ENCODE measurements at regions not wholly inside any gene's neighbourhood (a gene's known extent, or its start where the extent isn't known, plus 50 kb on each side); places are given as distances from the start of the nearest gene placed in this dataset.
"Not testable (repeated sequence)": the region's sequence is repeated elsewhere in the genome, so short reads cannot be mapped to it uniquely, and the experiment has no call there.

DNA sequence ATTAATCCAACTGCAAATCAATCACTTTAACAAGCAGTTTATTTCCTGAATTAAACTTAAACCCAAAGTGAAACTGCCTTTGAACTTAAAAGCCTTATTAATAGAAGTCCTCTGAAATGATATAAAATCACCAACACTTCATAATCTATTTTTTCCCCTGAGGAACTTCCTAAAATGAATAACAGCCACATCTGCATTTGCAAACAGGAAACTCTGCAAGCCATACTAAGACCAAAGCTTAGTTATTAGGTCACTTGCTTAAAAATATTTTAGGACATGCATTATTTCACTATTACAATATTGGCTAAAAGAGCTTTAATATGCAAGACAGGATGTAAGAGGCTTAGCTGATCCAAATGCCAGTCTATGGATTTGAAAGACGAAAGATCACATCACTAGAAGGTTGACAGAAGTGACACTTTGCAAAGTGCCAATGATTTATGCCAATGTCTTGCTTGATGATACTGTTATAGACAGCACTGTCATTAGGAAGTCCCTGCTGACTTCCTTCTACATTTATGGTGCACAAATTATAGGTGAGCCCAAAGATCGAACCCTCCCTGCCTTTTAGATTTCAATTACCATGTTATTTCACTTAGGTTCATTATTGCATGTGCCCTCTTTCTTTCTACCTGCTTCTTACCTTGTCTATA lies 99.9 kb upstream of the SKAP2 start:
- DNase-seq (no peak), ATAC-seq (no peak)
- intact Hi-C loops (cut with DNase I, micrococcal nuclease) = no loop called here

DNA sequence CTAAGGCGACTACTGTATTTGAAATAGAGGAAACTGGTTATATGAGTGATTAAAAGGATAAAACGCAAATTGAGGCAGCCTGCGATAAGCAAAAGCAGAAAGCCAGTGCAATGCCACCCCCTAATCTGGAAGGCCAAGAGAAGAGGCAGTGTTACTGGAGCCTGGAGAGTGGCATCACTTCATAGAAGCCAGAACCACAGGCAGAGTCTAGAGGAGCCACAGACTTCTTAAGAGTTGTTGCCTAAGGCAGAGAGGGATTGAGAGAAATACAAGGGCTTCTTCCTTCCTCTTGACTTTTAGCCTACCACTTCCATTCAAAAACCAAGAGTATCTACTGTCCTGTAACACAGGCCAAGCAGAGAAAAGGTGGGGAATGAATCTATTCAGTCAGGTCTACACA lies 94.9 kb upstream of the SKAP2 start:
- ATAC-seq (no peak), DNase-seq (no peak)
- intact Hi-C loops (cut with DNase I, micrococcal nuclease) = no loop called here

DNA sequence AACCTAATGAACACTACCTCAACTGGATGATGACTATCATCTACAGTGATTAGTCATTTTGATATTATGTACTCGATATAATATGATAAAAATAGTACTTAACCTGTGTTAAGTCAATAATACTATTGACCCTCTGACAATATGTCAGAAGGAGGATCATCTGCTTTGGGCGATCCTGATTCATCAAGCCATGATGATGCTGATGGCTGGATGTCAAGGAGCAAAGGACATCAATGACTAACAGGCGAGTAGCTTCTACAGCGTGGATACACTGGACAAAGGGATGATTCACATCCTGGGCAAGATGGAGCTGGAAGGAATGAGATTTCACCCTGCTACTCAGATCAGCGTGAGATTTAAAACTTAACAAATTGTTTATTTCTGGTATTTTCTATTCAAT lies 94.4 kb upstream of the SKAP2 start:
- intact Hi-C loops (cut with DNase I, micrococcal nuclease) = no loop called here

DNA sequence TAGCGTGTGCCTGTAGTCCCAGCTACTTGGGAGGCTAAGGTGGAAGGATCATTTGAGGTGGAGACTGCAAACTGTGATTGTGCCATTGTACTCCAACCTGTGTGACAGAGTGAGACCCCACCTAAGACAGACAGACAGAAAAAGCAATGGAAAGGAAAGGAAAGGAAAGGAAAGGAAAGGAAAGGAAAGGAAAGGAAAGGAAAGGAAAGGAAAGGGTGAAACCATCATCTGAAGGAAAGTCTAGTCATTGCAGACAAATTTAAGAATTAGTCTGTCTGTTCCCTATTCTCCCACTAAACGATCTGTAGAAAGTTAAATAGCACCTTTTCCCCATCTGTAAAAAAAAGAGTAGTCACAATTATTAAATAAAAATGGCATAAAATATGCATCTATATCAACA lies 91.1 kb upstream of the SKAP2 start:
- no peak for DNase-seq
- intact Hi-C loops (cut with DNase I, micrococcal nuclease) = no loop called here
- no peak for ATAC-seq

More for the DNA sequence above, 94.4 kb upstream of the SKAP2 start:
- ATAC-seq = no peak
- no peak for DNase-seq

DNA sequence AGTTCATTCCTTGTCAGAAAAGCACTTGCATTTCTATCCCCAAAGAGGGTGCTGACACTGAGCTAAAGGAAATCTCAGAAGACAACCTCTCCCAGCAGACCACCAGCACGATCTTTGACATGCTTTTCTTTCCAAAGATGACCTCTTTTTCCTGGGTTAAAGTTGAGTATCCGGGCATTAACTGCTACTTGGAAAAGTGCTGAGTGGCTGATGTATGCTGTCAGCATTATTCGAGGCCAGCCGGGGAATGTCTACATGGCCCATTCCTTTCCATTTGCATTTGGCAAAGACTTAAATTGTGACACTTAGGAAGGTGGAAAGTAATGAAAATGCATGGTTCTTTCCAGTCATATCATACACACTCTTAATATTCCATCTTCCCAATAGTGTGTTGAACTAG lies 90.6 kb upstream of the SKAP2 start:
- ATAC-seq (no peak), DNase-seq (no peak)
- intact Hi-C loops (cut with DNase I, micrococcal nuclease) = no loop called here

DNA sequence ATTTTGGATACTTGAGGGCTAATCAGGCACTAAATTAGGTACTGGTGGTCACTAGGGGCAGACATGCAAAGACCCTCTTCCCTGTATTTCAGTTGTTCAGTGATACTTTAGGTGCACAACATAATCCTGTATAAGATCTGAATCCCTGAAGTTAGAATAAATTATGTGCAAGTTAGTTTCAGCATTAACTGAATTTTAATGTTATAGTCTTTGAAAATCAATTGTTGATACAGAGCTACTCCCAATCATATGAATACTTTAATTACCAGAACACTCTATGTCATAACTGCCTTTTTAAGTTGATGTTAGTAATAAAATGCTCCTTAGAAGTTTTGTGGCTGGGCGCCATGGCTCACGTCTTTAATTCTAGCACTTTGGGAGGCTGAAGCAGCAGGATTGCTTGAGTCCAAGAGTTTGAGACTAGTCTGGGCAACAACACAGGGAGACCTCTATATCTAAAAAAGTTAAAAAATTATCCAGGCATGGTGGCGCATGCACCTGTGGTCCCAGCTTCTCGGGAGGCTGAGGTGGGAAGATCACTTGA lies 87.1 kb upstream of the SKAP2 start:
- no peak for ATAC-seq
- no peak for DNase-seq
- intact Hi-C loops (cut with DNase I, micrococcal nuclease) = no loop called here

DNA sequence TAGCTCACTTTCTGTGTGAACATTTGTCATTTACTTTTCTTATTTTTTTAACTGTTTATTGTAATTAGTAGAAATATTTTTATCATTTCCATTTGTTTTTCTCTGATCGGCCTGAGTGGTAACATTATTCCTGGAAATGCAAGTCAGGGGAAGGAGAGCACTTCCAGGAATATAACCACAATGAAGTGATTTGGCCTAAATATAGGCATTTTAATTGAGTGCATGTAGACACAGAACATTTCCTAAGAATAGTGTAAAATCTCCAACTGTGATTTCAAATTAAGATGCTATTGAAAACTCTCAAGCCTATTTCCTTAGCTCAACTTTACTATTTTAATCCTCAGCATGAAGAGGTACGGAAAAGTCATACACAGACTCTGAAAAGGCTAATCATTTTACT lies 86.5 kb upstream of the SKAP2 start:
- ATAC-seq = no peak

DNA sequence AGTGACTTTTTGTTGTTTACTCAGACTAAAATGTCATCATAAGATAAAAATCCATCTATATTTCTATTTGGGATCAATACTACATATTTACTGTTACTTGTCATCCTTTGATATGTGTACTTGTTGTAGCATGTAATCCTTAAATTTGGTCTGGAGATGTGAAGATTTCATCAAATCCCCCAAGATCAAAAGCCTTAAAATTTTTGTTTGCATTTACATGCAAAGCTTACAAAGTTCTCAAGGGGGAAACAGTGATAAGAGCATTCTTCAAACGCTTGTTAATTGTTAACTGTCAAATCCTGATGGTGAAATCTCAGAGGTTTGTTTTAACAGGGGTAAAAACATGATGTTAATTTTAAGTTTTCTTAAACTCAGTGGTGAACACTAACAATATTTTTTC lies 84.9 kb upstream of the SKAP2 start:
- DNase-seq (no peak), ATAC-seq (no peak)
- intact Hi-C loops (cut with DNase I, micrococcal nuclease) = no loop called here

More for the DNA sequence above, 86.5 kb upstream of the SKAP2 start:
- no peak for DNase-seq
- intact Hi-C loops (cut with DNase I, micrococcal nuclease) = no loop called here

DNA sequence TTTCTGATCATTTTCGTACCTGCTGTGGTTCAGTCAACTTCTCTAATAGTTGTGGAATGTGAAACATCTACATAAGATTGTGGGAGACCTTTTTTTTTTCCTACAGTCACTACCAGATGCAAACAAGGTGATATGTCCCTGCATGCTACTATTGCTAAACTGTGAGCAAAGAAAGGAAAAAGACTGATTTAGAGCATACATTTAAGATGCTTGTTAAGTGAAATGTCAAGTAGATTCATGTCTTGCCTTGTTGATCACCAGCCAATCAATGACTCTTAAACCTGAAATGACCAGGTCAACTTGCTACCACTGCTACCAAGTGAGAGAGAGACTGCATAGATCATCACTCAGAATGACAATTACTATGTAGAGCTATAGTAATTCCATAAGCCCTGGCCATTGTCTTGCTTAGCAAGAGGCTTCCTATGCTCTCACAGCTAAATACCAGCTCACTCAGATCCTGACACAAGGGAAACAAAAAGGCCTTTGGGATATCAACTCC lies 84.3 kb upstream of the SKAP2 start:
- intact Hi-C loops (cut with DNase I, micrococcal nuclease) = no loop called here
- DNase-seq = no peak
- ATAC-seq = no peak

DNA sequence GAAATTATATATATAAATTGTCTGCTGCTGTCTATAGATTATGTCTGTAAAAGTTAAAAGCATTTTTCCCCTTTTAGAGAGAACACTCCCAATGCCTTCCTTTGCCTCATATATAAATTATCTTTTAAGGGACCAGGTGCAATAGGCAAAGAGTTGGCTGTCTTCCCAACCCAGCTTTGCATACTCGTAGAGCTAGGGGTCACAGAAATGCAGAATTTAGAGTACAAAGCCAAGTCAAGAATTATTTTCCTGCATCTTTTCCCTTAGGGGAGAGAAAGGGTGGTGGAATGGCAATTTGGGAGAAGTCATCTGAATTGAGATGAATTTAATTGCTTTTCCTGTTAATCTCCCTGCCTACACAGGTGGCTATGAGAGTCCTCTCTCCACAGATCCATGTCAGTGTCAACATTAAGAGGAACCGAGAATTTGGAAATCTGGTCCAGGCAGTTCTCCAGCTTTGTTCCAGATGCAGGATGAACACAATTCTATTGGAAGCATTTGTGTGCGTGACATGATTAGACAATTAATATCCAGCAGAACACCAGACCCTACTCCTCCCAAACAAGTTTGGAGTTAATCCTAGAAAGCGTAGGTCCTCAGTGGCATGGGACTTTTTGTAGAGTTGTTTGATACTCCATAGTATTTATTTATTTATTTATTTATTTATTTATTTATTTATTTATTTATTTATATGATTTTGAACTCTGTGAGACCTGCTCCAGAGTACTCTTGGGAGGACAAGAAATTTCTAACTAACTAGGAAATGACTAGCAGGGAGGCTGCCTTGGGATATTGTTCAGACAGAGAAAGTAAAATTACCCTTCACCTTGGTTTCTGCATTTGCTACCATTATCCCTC lies 80.3 kb upstream of the SKAP2 start:
- intact Hi-C loops (cut with DNase I, micrococcal nuclease) = no loop called here
- no peak for DNase-seq
- ATAC-seq = no peak

DNA sequence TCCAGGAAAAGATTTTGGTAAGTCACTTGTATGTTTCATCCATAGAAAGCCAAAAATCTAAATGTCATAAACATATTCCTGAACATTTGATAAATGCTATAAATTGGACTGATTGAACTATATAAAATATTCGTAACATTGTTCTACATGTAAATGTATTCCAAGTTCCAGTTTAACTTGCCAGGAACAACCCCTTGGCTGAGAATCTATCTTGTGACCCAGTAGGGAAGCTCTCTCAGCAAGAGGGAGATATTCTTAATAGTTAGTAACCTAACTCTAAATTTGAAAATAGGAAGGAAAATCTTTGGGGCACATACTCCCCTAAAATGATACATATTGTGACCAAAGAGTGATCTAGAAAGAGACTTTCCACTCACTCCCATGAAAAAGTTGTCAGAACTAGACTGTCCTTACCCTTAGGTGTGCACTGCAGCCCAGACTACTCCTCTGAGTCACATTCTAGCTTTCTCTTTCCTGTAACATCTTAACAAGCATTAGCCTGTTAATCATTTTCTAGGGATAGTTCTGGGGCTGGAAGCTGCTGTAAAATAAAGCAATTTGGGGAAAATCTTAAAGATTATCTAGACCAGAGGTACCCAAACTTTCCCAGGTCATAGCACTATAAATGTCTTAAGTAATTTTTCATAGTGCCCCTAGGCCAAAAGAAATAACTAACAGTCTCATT lies 73.7 kb upstream of the SKAP2 start:
- ATAC-seq (peak; percentile 64), DNase-seq (no peak)
- intact Hi-C loops (cut with DNase I, micrococcal nuclease) = no loop called here

DNA sequence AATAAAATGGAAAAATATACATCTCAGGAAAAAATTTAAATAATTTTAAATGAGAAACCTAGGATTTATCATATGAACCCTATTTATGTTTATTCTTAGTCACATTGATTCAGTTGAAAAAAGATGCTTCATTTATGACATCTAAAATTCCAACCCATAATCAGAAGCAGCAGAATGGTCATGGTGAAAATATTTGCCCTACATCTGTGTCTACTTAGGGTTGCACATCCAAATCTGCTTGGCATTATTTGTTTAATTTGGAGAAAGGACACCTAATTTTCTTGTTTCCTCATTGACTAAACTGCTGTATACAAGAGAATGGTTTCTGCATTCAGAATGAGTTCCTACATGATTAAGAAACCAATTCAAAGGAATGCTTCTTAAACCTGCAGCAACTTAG lies 72.9 kb upstream of the SKAP2 start:
- intact Hi-C loops (cut with DNase I, micrococcal nuclease) = no loop called here
- ATAC-seq (no peak), DNase-seq (no peak)

DNA sequence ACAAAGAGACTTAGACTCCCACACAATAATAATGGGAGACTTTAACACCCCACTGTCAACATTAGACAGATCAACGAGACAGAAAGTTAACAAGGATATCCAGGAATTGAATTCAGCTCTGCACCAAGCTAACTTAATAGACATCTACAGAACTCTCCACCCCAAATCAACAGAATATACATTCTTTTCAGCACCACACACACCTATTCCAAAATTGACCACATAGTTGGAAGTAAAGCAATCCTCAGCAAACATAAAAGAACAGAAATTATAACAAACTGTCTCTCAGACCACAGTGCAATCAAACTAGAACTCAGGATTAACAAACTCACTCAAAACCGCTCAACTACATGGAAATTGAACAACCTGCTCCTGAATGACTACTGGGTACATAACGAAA lies 68.2 kb upstream of the SKAP2 start:
- intact Hi-C loops (cut with DNase I, micrococcal nuclease); DNase-seq; ATAC-seq: not testable (repeated sequence)

DNA sequence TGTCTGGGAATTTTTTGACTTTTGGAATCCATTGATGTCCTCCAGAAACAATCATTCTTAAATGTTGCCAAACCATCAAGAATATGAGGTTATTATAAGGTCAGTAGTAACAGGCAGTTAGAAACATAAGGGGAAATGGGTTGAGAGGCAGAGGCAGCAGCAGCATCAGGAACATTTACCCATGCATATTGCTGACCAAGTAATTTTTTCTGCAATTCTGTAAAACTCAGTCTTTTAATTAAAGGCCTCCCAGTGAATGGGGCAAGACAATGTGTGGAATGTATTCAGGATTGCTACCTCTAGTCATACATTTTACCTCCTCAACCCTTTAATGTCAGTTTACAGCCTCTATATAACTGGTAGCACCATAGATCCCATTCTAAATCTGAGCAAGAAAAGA lies 66.5 kb upstream of the SKAP2 start:
- intact Hi-C loops (cut with DNase I, micrococcal nuclease) = no loop called here
- no peak for DNase-seq
- no peak for ATAC-seq

DNA sequence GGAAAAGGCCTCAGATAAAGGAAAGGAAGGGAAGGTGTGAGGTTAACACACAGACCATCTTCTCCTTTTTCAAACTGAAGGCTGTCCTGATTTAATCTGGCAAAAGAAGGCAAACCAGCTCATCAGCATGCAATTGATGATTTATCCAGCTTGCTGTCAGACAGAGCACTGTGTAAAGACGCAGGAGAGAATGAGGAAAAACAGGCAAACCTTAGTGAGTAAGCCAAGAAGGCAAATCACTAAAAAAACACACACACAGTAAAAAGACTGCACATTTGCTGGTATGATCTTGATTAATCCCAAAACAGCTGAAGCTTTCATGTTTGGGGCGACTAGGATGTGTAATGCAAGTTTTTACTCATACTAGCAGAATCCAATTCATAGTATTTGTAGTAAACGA lies 65.8 kb upstream of the SKAP2 start:
- intact Hi-C loops (cut with DNase I, micrococcal nuclease) = no loop called here
- DNase-seq = no peak
- ATAC-seq = no peak

DNA sequence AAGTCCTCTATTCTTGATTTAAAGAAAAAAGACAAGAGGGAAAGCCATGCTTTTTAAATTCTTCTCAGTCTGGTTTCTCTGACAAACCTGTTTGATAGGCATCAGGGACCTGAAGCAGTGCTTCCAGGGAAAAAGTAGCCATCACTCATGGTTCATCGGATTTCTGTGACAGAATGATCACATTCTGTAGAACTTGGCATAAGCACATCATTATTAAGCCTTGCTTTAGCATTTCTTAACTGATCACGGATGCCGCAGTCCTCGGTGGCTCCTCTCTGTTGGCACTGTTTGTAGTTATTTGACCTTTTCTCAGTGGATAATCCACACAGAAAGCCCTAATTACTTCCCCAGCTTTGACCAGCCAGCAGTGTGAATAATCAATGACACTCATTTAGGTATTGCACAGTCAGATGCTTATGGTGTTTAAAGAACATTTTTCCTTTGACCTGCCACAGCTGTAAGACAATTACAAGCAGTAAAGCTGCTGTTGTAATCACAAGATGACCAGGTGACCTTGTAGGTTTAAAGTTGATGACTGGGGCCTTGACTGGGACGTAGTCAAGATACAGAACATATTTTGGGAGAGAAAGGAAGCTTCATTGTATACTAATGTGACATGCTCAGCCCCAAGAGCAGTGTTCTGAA lies 64.4 kb upstream of the SKAP2 start:
- DNase-seq = no peak
- intact Hi-C loops (cut with DNase I, micrococcal nuclease) = no loop called here
- ATAC-seq = no peak

DNA sequence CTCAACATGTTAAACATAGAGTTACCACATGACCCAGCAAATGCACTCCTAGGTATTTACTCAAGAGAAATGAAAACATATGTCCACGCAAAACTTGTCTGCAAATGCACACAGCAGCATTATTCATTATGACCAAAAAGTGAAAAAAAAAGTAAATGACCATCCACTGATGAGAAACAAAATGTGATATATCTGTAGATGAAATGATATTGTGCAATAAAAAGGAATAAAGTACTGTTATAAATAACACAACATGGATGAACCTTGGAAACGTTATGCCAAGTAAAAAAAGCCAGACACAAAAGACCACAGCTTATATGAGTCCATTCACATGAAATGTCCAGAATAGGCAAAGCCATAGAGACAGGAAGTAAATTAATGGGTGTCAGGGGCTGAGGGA lies 61.4 kb upstream of the SKAP2 start:
- DNase-seq = no peak
- intact Hi-C loops (cut with DNase I, micrococcal nuclease) = no loop called here
- no peak for ATAC-seq

DNA sequence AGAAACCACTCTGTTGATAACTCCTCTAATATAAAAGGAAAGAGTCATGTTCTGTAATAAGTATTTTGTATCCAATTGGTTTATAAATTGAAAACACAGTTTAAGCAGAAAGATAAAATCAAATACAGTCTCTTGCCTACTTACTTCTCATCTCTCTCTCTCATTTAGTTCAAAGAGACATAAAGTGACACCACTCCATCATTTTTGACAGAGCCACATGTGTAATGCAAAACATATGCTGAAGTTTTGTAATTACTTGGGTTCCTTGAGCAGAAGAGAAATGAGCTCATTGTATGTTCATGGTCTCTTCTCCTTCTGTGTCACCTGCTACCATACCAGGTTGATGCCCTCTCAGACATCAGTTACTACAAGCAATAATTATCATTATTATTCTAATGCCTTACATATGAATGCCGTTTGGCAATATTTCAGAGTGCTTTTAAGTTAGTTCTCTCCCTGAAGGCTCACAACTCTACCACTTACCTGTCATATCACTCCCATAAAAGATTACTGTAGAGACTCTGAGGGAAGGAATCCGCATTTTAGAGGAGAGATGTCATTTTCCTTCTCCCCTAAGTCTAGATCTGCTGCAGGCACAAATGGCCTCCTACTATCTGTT lies 59.9 kb upstream of the SKAP2 start:
- intact Hi-C loops (cut with DNase I, micrococcal nuclease) = no loop called here
- ATAC-seq (no peak), DNase-seq (no peak)
